GM12874 (cell line): ENCODE measurements at regions not wholly inside any gene's neighbourhood (a gene's known extent, or its start where the extent isn't known, plus 50 kb on each side); places are given as distances from the start of the nearest gene placed in this dataset.
A peak's percentile ranks its signal among the peaks of the same experiment; 100 is the strongest.

Experiments used
- CTCF ChIP-seq: IDR thresholded peaks from 2 replicates; pipeline ENCODE4 v1.5.1; 2011; ENCODE audit warnings: low read depth, mild to moderate bottlenecking, control low read depth, low read length, moderate library complexity; ENCODE audit not compliant: insufficient read depth

GRCh38 chr9:31541721-31542281 lies 842.6 kb upstream of the ACO1 start:
- TF ChIP-seq CTCF: no peak

- TF ChIP-seq CTCF: peak; percentile 67
Observed at GRCh38 chr9:31542384-31543055, 841.9 kb upstream of the ACO1 start.

GRCh38 chr9:31554941-31555340 lies 829.5 kb upstream of the ACO1 start:
- TF ChIP-seq CTCF: no peak

GRCh38 chr9:31556667-31557463 lies 827.6 kb upstream of the ACO1 start:
- TF ChIP-seq CTCF: no peak

- no peak for TF ChIP-seq CTCF
Observed at GRCh38 chr9:31573561-31573960, 810.9 kb upstream of the ACO1 start.

GRCh38 chr9:31574006-31574765 lies 810.3 kb upstream of the ACO1 start:
- no peak for TF ChIP-seq CTCF

GRCh38 chr9:31582071-31582470 lies 802.4 kb upstream of the ACO1 start:
- TF ChIP-seq CTCF: no peak
